K562 (cell line): ENCODE measurements at regions not wholly inside any gene's neighbourhood (a gene's known extent, or its start where the extent isn't known, plus 50 kb on each side); places are given as distances from the start of the nearest gene placed in this dataset.

Experiments used
- ATAC-seq: fragments of 200-7000 bp; cut with Tn5 transposase; 3 replicates; pipeline ENCODE4 v1.9.1; 2020; ENCODE audit warnings: moderate library complexity
- BruUV-seq: library from RNA; stranded (reverse); fragments of 400-500 nt; replicated peaks from 2 replicates; lab custom pipeline; 2021; lab: Mats Ljungman, UMichigan
- CTCF ChIA-PET: fragments of 300-600 bp; formaldehyde crosslinking; extraction: SDS; loops from one replicate; lab custom pipeline; 2021; ENCODE audit warnings: low intra/inter-chr PET ratio; lab: Yijun Ruan, JAX
- POLR2A ChIA-PET: fragments of 300-600, 350-650 bp; sonication (Branson Sonifier 250); formaldehyde crosslinking; extraction: SDS; loops from one replicate; lab custom pipeline; 2021; ENCODE audit warnings: antibody characterized with exemption, inconsistent platforms; lab: Yijun Ruan, JAX
- DNase-seq, 4 experiments: peaks; one replicate each; pipeline versions ENCODE4 v3.0.0 to v3.0.0-alpha.2; 2011 to 2018; ENCODE audit warnings: low spot score in 3 of 4, mixed read lengths in 3 of 4; ENCODE audit errors: extremely low read depth in 1 of 4
- FAIRE-seq: peaks from 2 replicates; lab custom pipeline; 2011; peaks lifted over from hg19 to GRCh38; lab: Jason Lieb, UNC
- H2AFZ ChIP-seq: 2 replicates; pipeline ENCODE4 v1.6.0; 2011; ENCODE audit warnings: low read depth, low read length, control low read depth, inconsistent platforms
- H3K27ac ChIP-seq: fragments of 200-600 bp; 3 replicates; pipeline ENCODE4 v1.8.0; 2011; ENCODE audit warnings: low read depth, mild to moderate bottlenecking, control low read depth, inconsistent platforms, low read length, moderate library complexity, mixed read lengths; ENCODE audit errors: extremely low read depth
- H3K27me3 ChIP-seq, 2 experiments: fragments of 300-600 bp in 1 of 2; 2 replicates in 1 of 2; 3 replicates in 1 of 2; pipeline versions ENCODE4 v1.6.0 to v1.8.0; 2011; ENCODE audit warnings: inconsistent platforms in 2 of 2, low read length in 2 of 2, mild to moderate bottlenecking in 1 of 2, mixed read lengths in 1 of 2, moderate library complexity in 1 of 2; ENCODE audit not compliant: control insufficient read depth in 2 of 2, insufficient read depth in 2 of 2
- H3K36me3 ChIP-seq: fragments of 300-600 bp; 3 replicates; pipeline ENCODE4 v1.8.0; 2011; ENCODE audit warnings: mild to moderate bottlenecking, low read length, inconsistent platforms; ENCODE audit not compliant: control insufficient read depth, insufficient read depth
- H3K4me1 ChIP-seq, 2 experiments: fragments of 200-600 bp in 1 of 2; replicated peaks in 1 of 2; 2 replicates in 1 of 2; 3 replicates in 1 of 2; pipeline versions ENCODE4 v1.5.1 to v1.8.0; 2011; ENCODE audit warnings: inconsistent platforms in 2 of 2, low read length in 2 of 2, mild to moderate bottlenecking in 1 of 2, mixed read lengths in 1 of 2, moderate library complexity in 1 of 2; ENCODE audit not compliant: control insufficient read depth in 2 of 2, insufficient read depth in 2 of 2
- H3K4me2 ChIP-seq: 2 replicates; pipeline ENCODE4 v1.6.1; 2011; ENCODE audit warnings: low read length, control low read depth, inconsistent platforms, mixed read lengths; ENCODE audit not compliant: insufficient read depth
- H3K4me3 ChIP-seq: fragments of 200-600 bp; sonication (generic), shearing (Covaris generic); 2 replicates; pipeline ENCODE4 v1.5.1; 2016; ENCODE audit warnings: control low read depth, inconsistent platforms
- H3K79me2 ChIP-seq: fragments of 200-600 bp; 3 replicates; pipeline ENCODE4 v1.8.0; 2011; ENCODE audit warnings: low read length, inconsistent platforms; ENCODE audit not compliant: control insufficient read depth, insufficient read depth
- H3K9ac ChIP-seq, 2 experiments: 2 replicates each; pipeline versions ENCODE4 v1.6.0 to v1.6.1; 2011; ENCODE audit warnings: low read depth in 2 of 2, low read length in 2 of 2, control low read depth in 1 of 2, inconsistent platforms in 1 of 2, mild to moderate bottlenecking in 1 of 2, mixed read lengths in 1 of 2; ENCODE audit not compliant: insufficient read depth in 1 of 2
- H3K9me1 ChIP-seq: one replicate; pipeline ENCODE4 v1.6.0; 2011; ENCODE audit warnings: inconsistent platforms, mild to moderate bottlenecking, low read length, moderate library complexity; ENCODE audit not compliant: control insufficient read depth, insufficient read depth
- H3K9me3 ChIP-seq: replicated peaks from 2 replicates; pipeline ENCODE4 v1.5.1; 2011; ENCODE audit warnings: low read depth, low read length, inconsistent platforms; ENCODE audit not compliant: control insufficient read depth, insufficient read depth
- H4K20me1 ChIP-seq: replicated peaks from 2 replicates; pipeline ENCODE4 v1.6.1; 2011; ENCODE audit warnings: low read length, inconsistent platforms, mixed read lengths; ENCODE audit not compliant: control insufficient read depth, insufficient read depth
- ATF2 ChIP-seq: sonication (generic); formaldehyde crosslinking; IDR thresholded peaks from 2 replicates; pipeline ENCODE4 v1.8.1; 2022; ENCODE audit warnings: missing genetic modification reagents
- CCAR2 ChIP-seq: fragments of 200-400 bp; formaldehyde crosslinking; IDR thresholded peaks from 2 replicates; pipeline ENCODE4 v1.6.1; 2017; ENCODE audit warnings: mild to moderate bottlenecking, low read depth, low read length
- DNMT1 ChIP-seq: fragments of 450-650 bp; IDR thresholded peaks from 2 replicates; pipeline ENCODE4 v1.6.1; 2016; ENCODE audit warnings: antibody characterized with exemption, mild to moderate bottlenecking
- E2F3 ChIP-seq: fragments of 250-450 bp; sonication (Bioruptor Pico); IDR thresholded peaks from 2 replicates; pipeline ENCODE4 v1.4.0; 2020; ENCODE audit warnings: mild to moderate bottlenecking
- GTF2E2 ChIP-seq: fragments of 200-800 bp; sonication (Bioruptor generic); IDR thresholded peaks from 2 replicates; pipeline ENCODE4 v1.6.1; 2016; ENCODE audit warnings: missing genetic modification characterization, missing compliant biosample characterization
- HES1 ChIP-seq: fragments of 450-650 bp; IDR thresholded peaks from 2 replicates; pipeline ENCODE4 v1.6.1; 2016; ENCODE audit warnings: low read depth, mild to moderate bottlenecking, moderate library complexity
- IFI16 ChIP-seq: fragments of 250-450 bp; sonication (Bioruptor Pico); IDR thresholded peaks from 2 replicates; pipeline ENCODE4 v2.1.2; 2022; ENCODE audit warnings: mild to moderate bottlenecking, inconsistent platforms
- KDM4B ChIP-seq, 2 experiments: fragments of 450-650 bp in 1 of 2; sonication (generic) in 1 of 2; IDR thresholded peaks; 2 replicates each; pipeline ENCODE4 v1.6.1; 2016 to 2017; ENCODE audit warnings: borderline replicate concordance in 2 of 2, antibody characterized with exemption in 1 of 2, low read depth in 1 of 2, mild to moderate bottlenecking in 1 of 2
- KLF13 ChIP-seq: fragments of 450-650 bp; IDR thresholded peaks from 2 replicates; pipeline ENCODE4 v1.6.1; 2016; ENCODE audit warnings: missing genetic modification characterization, low read depth, mild to moderate bottlenecking, missing compliant biosample characterization, moderate library complexity, borderline replicate concordance
- NBN ChIP-seq: fragments of 450-650 bp; IDR thresholded peaks from 2 replicates; pipeline ENCODE4 v1.6.1; 2016; ENCODE audit warnings: low read depth, mild to moderate bottlenecking
- NELFE ChIP-seq: IDR thresholded peaks from 2 replicates; pipeline ENCODE4 v1.6.1; 2011; ENCODE audit warnings: mild to moderate bottlenecking; ENCODE audit not compliant: insufficient read depth, insufficient read length
- NFXL1 ChIP-seq: fragments of 450-650 bp; formaldehyde crosslinking; IDR thresholded peaks from 2 replicates; pipeline ENCODE4 v1.4.0; 2021; ENCODE audit warnings: mild to moderate bottlenecking
- POLR2B ChIP-seq: fragments of 450-650 bp; IDR thresholded peaks from 2 replicates; pipeline ENCODE4 v1.6.1; 2018; ENCODE audit warnings: low read depth; ENCODE audit not compliant: partially characterized antibody
- PRMT5 ChIP-seq: sonication (generic); formaldehyde crosslinking; IDR thresholded peaks from 2 replicates; pipeline ENCODE4 v1.5.0; 2020; ENCODE audit warnings: missing genetic modification reagents
- SNAPC5 ChIP-seq: fragments of 250-450 bp; sonication (Bioruptor Pico); IDR thresholded peaks from 2 replicates; pipeline ENCODE4 v1.8.0; 2021; ENCODE audit warnings: moderate library complexity, mild to moderate bottlenecking, inconsistent platforms
- TEAD4 ChIP-seq, 2 experiments: sonication (generic) in 1 of 2; formaldehyde crosslinking in 1 of 2; IDR thresholded peaks; 2 replicates each; pipeline versions ENCODE4 v1.6.1 to v1.8.0; 2012 to 2022; ENCODE audit warnings: borderline replicate concordance in 1 of 2, inconsistent platforms in 1 of 2, low read length in 1 of 2, mild to moderate bottlenecking in 1 of 2, missing genetic modification reagents in 1 of 2
- ZBTB1 ChIP-seq: sonication (generic); formaldehyde crosslinking; IDR thresholded peaks from 2 replicates; pipeline ENCODE4 v1.8.1; 2023; ENCODE audit warnings: missing genetic modification reagents, low read depth, mild to moderate bottlenecking, borderline replicate concordance
- ZC3H11A ChIP-seq: IDR thresholded peaks from 2 replicates; pipeline ENCODE4 v1.6.1; 2012; ENCODE audit warnings: low read depth, low read length, improper control_type of control experiment
- ZNF584 ChIP-seq: fragments of 200-800 bp; sonication (Bioruptor generic); IDR thresholded peaks from 2 replicates; pipeline ENCODE4 v1.6.1; 2016; ENCODE audit warnings: low read depth, mild to moderate bottlenecking, missing genetic modification characterization, missing compliant biosample characterization
- WGBS: fragments of 100-300 bp; shearing (Covaris generic); methylation state at CpG from one replicate; pipeline ENCODE4 v1.1.6; 2016; ENCODE audit warnings: low coverage, mixed read lengths; ENCODE audit not compliant: insufficient coverage; ENCODE audit errors: missing lambda C conversion rate; 5-methylcytosine and 5-hydroxymethylcytosine counted together
- in situ Hi-C: fragments of 300-500 bp; cut with MboI; formaldehyde crosslinking; loops from 4 replicates; pipeline ENCODE4 v1.15.0; 2018; ENCODE audit warnings: inconsistent platforms, mixed read lengths
- intact Hi-C: fragments of 100-400 bp; cut with micrococcal nuclease; formaldehyde crosslinking; loops from 2 replicates; pipeline ENCODE4 v1.14.2; 2022

- FAIRE-seq, result no peak
These were observed 184.4 kb upstream of the OR13F1 start for GRCh38 chr9:104319685-104320084.

More at GRCh38 chr9:104319685-104320084, 184.4 kb upstream of the OR13F1 start:
- Histone ChIP-seq H3K27ac (no peak overlapping the region), H3K27me3 (no peaks in the 10 kb centered on the region), H3K36me3 (no peaks in the 10 kb centered on the region), H3K4me1 (no peaks in the 10 kb centered on the region), H4K20me1 (no peaks in the 10 kb centered on the region), H3K4me2 (no peak overlapping the region), H3K4me3 (no peak overlapping the region), H2AFZ (no peak overlapping the region), H3K9me3 (no peaks in the 10 kb centered on the region), H3K79me2 (no peaks in the 10 kb centered on the region), H3K9ac (no peak overlapping the region), H3K9me1 (no peaks in the 10 kb centered on the region)
- ChIA-PET POLR2A (no interaction called here), CTCF (no interaction called here)
- in situ Hi-C loops, result no loop called here
- DNase-seq (no peak), ATAC-seq (no peak)
- intact Hi-C loops, result no loop called here
- 0% methylated on average over 3 of the region's 3 CpGs for WGBS
- no peak for TF ChIP-seq ZBTB1 (CRISPR knock-in tag)
- TF ChIP-seq SNAPC5, result no peak
- no peak for TF ChIP-seq PRMT5 (CRISPR knock-in tag)
- TF ChIP-seq NBN, result no peak
- no peak for TF ChIP-seq NELFE
- TF ChIP-seq KDM4B (IDR thresholded peaks at IDR 0.05; ENCODE audit: borderline replicate concordance in 2 of 2, low read depth in 1 of 2), result no peak
- no peak for TF ChIP-seq ATF2 (CRISPR knock-in tag)
- TF ChIP-seq TEAD4 (IDR thresholded peaks at IDR 0.05; ENCODE audit: low read length), result no peak
- TF ChIP-seq TEAD4 (CRISPR knock-in tag; IDR thresholded peaks at IDR 0.05; ENCODE audit: borderline replicate concordance), result no peak
- TF ChIP-seq KLF13 (tag), result no peak
- TF ChIP-seq GTF2E2 (tag), result no peak
- no peak for TF ChIP-seq NFXL1 (CRISPR knock-in tag)
- no peak for TF ChIP-seq ZC3H11A
- no peak for TF ChIP-seq IFI16 (CRISPR knock-in tag)
- no peak for TF ChIP-seq DNMT1
- no peak for TF ChIP-seq E2F3 (CRISPR knock-in tag)
- no peak for TF ChIP-seq HES1
- TF ChIP-seq ZNF584, result no peak
- no peak for TF ChIP-seq CCAR2
- TF ChIP-seq POLR2B, result no peak
- BruUV-seq, result no TSS peak
